ENCODE measurements at regions not wholly inside any gene's neighbourhood (a gene's known extent, or its start where the extent isn't known, plus 50 kb on each side); places are given as distances from the start of the nearest gene placed in this dataset.

DNA sequence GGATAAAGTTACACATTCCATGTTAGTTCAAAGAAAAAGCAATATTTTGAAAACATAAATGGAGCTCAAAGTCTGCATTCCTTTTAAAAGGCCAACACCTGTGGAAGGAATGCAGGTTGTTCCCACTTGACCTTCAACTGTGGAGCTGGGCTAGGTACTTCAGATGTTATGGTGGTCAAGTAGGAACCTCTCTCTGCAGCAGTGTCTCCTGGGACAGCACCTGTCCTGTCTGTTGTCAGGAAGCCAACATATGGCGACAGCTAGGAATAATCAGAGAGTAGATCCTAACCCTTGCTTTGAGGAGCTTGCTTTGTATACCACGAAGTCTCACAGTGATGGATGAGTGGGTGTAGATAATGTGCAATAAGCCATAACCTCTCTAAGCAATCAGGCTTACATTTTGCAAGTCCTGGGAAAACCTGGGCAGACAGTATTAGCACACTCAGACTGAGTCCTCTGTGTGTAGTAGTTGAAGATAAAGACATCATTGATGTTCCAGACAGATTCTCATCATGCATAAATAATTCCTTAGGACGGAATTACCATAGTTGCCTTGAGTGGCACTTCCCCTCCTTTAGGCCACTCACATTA lies 347.5 kb downstream of the PRL start:
- no peak for TF ChIP-seq ESRRG (CRISPR knock-in tag; IDR thresholded peaks at IDR 0.05)
- TF ChIP-seq OSR1 (CRISPR knock-in tag; IDR thresholded peaks at IDR 0.05) = no peak
- no peak for TF ChIP-seq CSDC2 (CRISPR knock-in tag; IDR thresholded peaks at IDR 0.05)
- TF ChIP-seq, protein P1, sequence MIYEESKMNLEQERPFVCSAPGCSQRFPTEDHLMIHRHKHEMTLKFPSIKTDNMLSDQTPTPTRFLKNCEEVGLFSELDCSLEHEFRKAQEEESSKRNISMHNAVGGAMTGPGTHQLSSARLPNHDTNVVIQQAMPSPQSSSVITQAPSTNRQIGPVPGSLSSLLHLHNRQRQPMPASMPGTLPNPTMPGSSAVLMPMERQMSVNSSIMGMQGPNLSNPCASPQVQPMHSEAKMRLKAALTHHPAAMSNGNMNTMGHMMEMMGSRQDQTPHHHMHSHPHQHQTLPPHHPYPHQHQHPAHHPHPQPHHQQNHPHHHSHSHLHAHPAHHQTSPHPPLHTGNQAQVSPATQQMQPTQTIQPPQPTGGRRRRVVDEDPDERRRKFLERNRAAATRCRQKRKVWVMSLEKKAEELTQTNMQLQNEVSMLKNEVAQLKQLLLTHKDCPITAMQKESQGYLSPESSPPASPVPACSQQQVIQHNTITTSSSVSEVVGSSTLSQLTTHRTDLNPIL (CRISPR knock-in tag; IDR thresholded peaks at IDR 0.05; ENCODE audit: low read depth) = no peak

DNA sequence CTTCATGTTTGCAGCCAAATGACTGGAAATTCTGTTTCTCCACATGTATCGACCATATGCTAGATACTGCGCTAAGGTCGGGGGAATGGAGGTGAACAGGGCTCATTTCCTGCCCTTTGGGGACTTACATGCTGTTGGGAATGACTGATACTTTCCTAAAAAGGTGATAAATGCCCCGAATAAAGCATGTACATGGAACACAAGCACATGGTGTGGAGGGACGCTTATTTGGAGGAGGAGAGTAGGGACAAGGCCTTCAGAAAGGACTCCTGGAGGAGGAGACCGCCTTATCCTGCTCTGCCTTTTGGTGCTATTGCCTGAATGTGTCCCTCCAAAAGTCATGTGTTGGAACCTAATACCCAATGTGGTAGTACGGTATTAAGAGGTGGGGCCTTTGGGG lies 344.5 kb downstream of the PRL start:
- TF ChIP-seq, protein P2, sequence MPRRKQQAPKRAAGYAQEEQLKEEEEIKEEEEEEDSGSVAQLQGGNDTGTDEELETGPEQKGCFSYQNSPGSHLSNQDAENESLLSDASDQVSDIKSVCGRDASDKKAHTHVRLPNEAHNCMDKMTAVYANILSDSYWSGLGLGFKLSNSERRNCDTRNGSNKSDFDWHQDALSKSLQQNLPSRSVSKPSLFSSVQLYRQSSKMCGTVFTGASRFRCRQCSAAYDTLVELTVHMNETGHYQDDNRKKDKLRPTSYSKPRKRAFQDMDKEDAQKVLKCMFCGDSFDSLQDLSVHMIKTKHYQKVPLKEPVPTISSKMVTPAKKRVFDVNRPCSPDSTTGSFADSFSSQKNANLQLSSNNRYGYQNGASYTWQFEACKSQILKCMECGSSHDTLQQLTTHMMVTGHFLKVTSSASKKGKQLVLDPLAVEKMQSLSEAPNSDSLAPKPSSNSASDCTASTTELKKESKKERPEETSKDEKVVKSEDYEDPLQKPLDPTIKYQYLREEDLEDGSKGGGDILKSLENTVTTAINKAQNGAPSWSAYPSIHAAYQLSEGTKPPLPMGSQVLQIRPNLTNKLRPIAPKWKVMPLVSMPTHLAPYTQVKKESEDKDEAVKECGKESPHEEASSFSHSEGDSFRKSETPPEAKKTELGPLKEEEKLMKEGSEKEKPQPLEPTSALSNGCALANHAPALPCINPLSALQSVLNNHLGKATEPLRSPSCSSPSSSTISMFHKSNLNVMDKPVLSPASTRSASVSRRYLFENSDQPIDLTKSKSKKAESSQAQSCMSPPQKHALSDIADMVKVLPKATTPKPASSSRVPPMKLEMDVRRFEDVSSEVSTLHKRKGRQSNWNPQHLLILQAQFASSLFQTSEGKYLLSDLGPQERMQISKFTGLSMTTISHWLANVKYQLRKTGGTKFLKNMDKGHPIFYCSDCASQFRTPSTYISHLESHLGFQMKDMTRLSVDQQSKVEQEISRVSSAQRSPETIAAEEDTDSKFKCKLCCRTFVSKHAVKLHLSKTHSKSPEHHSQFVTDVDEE (CRISPR knock-in tag; IDR thresholded peaks at IDR 0.05) = no peak
- no peak for TF ChIP-seq TCF4 (CRISPR knock-in tag; IDR thresholded peaks at IDR 0.05; ENCODE audit: borderline replicate concordance)
- no peak for TF ChIP-seq CSDC2 (CRISPR knock-in tag; IDR thresholded peaks at IDR 0.05)
- TF ChIP-seq RARB (CRISPR knock-in tag; IDR thresholded peaks at IDR 0.05) = no peak
- no peak for TF ChIP-seq TOX (CRISPR knock-in tag; IDR thresholded peaks at IDR 0.05; ENCODE audit: borderline replicate concordance)
- TF ChIP-seq ZC3H10 (CRISPR knock-in tag; IDR thresholded peaks at IDR 0.05) = no peak
- no peak for TF ChIP-seq ISL1 (CRISPR knock-in tag; IDR thresholded peaks at IDR 0.05)
- TF ChIP-seq, protein P1 (CRISPR knock-in tag; IDR thresholded peaks at IDR 0.05; ENCODE audit: low read depth) = no peak
- TF ChIP-seq ZNF565 (CRISPR knock-in tag; conservative IDR thresholded peaks at IDR 0.05; ENCODE audit: low read depth) = no peak
- TF ChIP-seq ZNF8 (CRISPR knock-in tag; IDR thresholded peaks at IDR 0.05) = no peak
- TF ChIP-seq GLIS3 (CRISPR knock-in tag; IDR thresholded peaks at IDR 0.05) = no peak
- TF ChIP-seq, protein P3, sequence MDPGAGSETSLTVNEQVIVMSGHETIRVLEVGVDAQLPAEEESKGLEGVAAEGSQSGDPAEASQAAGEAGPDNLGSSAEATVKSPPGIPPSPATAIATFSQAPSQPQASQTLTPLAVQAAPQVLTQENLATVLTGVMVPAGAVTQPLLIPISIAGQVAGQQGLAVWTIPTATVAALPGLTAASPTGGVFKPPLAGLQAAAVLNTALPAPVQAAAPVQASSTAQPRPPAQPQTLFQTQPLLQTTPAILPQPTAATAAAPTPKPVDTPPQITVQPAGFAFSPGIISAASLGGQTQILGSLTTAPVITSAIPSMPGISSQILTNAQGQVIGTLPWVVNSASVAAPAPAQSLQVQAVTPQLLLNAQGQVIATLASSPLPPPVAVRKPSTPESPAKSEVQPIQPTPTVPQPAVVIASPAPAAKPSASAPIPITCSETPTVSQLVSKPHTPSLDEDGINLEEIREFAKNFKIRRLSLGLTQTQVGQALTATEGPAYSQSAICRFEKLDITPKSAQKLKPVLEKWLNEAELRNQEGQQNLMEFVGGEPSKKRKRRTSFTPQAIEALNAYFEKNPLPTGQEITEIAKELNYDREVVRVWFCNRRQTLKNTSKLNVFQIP (CRISPR knock-in tag; IDR thresholded peaks at IDR 0.05; ENCODE audit: borderline replicate concordance, low read depth) = no peak
- no peak for TF ChIP-seq ESRRG (CRISPR knock-in tag; IDR thresholded peaks at IDR 0.05)
- TF ChIP-seq, protein P4, sequence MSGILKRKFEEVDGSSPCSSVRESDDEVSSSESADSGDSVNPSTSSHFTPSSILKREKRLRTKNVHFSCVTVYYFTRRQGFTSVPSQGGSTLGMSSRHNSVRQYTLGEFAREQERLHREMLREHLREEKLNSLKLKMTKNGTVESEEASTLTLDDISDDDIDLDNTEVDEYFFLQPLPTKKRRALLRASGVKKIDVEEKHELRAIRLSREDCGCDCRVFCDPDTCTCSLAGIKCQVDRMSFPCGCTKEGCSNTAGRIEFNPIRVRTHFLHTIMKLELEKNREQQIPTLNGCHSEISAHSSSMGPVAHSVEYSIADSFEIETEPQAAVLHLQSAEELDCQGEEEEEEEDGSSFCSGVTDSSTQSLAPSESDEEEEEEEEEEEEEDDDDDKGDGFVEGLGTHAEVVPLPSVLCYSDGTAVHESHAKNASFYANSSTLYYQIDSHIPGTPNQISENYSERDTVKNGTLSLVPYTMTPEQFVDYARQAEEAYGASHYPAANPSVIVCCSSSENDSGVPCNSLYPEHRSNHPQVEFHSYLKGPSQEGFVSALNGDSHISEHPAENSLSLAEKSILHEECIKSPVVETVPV (CRISPR knock-in tag; IDR thresholded peaks at IDR 0.05) = no peak
- no peak for TF ChIP-seq ZFP3 (CRISPR knock-in tag; IDR thresholded peaks at IDR 0.05)
- no peak for TF ChIP-seq BACH2 (CRISPR knock-in tag; IDR thresholded peaks at IDR 0.05; ENCODE audit: borderline replicate concordance)
- no peak for TF ChIP-seq ARNTL (CRISPR knock-in tag; IDR thresholded peaks at IDR 0.05; ENCODE audit: borderline replicate concordance, low read depth)
- no peak for TF ChIP-seq ZNF70 (CRISPR knock-in tag; IDR thresholded peaks at IDR 0.05)
- ATAC-seq = no peak

More for the DNA sequence above, 347.5 kb downstream of the PRL start:
- no peak for ATAC-seq

DNA sequence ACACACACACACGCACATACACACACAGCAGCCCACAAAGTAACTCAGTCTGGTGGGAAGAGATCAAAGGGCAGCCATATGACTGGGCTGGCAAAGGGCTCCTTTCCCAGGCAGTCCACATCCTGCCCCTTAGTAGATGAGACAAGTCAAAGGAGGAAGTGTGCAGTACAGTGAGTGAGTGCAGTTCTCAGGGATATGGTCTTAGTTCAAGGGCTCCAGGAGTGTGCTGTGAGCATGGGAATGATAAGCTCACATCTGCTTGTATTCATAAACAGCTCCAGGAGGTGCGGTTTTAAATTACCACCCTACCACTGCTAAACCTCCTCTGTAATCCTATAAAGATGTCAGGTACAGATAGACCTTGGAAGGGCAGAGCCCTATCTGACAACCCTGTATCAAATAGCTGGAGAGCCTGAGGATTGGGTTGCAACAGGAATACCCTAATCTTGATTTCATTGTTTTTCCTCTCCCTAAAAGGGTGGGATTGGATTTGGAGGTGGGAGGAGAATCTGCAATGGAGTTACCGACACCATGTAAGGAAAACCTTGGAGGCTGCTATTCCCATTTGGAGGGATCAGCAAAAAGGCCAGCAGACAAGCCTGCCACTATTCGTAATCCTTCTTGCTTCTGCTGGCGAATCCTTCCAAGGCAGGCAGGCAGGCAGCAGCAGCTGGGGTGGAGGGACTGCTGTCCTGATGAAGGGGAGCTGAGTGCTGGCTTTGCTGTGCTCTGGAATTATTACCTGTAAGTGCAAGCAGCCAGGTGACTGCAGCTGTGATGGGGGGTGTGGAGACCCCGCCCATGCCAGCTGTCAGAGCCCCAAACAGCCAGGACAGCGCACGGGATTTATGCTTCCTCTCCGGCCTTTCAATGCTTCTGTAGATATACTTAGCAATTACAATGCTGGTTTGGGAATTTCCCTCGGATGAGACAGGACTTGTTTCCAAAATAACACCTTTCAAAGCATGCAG lies 342.7 kb downstream of the PRL start:
- peak; percentile 86 for ATAC-seq

More for the DNA sequence above, 342.7 kb downstream of the PRL start:
- TF ChIP-seq, protein P2 (CRISPR knock-in tag; IDR thresholded peaks at IDR 0.05) = peak; percentile 56; the same call in 1 of the 2 replicates
- TF ChIP-seq, protein P3 (CRISPR knock-in tag; IDR thresholded peaks at IDR 0.05; ENCODE audit: borderline replicate concordance, low read depth) = no peak
- TF ChIP-seq TCF4 (CRISPR knock-in tag; IDR thresholded peaks at IDR 0.05; ENCODE audit: borderline replicate concordance) (peak; percentile 57; the same call in 1 of the 2 replicates), ESRRG (CRISPR knock-in tag; IDR thresholded peaks at IDR 0.05) (no peak), OSR1 (CRISPR knock-in tag; IDR thresholded peaks at IDR 0.05) (no peak), ZFP3 (CRISPR knock-in tag; IDR thresholded peaks at IDR 0.05) (no peak)
